Naive B cell (primary cell): ENCODE measurements at regions not wholly inside any gene's neighbourhood (a gene's known extent, or its start where the extent isn't known, plus 50 kb on each side); places are given as distances from the start of the nearest gene placed in this dataset.

Experiments used
- ATAC-seq, 2 donors: fragments of 150-1000 bp; cut with Tn5 transposase; 2 replicates each; pipeline ENCODE4 v1.10.0; 2021; ENCODE audit warnings: low read depth in 2 of 2, mild to moderate bottlenecking in 2 of 2, moderate library complexity in 2 of 2
- DNase-seq: peaks from one replicate; pipeline ENCODE4 v3.0.0; 2022
- H3K27ac Mint-ChIP-seq, 6 donors: one replicate each; pipeline ENCODE4 v1.8.0; 2020 to 2022; ENCODE audit warnings: mild to moderate bottlenecking in 6 of 6, mixed read lengths in 6 of 6, moderate library complexity in 5 of 6, inconsistent platforms in 2 of 6
- H3K27me3 Mint-ChIP-seq, 3 donors: one replicate each; pipeline ENCODE4 v1.8.0; 2021 to 2022; ENCODE audit warnings: mixed read lengths in 3 of 3, mild to moderate bottlenecking in 1 of 3
- H3K36me3 Mint-ChIP-seq, 2 donors: one replicate each; pipeline ENCODE4 v1.8.0; 2020 to 2022; ENCODE audit warnings: mixed read lengths in 2 of 2, inconsistent platforms in 1 of 2, mild to moderate bottlenecking in 1 of 2
- H3K4me1 Mint-ChIP-seq, 3 donors: one replicate each; pipeline ENCODE4 v1.8.0; 2020 to 2022; ENCODE audit warnings: mixed read lengths in 3 of 3, inconsistent platforms in 1 of 3, mild to moderate bottlenecking in 1 of 3, moderate library complexity in 1 of 3
- H3K4me3 Mint-ChIP-seq, 8 donors: one replicate each; pipeline ENCODE4 v1.8.0; 2020 to 2022; ENCODE audit warnings: mild to moderate bottlenecking in 8 of 8, mixed read lengths in 8 of 8, moderate library complexity in 8 of 8, inconsistent platforms in 2 of 8
- H3K9me3 Mint-ChIP-seq, 7 donors: one replicate each; pipeline ENCODE4 v1.8.0; 2020 to 2022; ENCODE audit warnings: mixed read lengths in 7 of 7, mild to moderate bottlenecking in 5 of 7, inconsistent platforms in 2 of 7, moderate library complexity in 1 of 7

DNA sequence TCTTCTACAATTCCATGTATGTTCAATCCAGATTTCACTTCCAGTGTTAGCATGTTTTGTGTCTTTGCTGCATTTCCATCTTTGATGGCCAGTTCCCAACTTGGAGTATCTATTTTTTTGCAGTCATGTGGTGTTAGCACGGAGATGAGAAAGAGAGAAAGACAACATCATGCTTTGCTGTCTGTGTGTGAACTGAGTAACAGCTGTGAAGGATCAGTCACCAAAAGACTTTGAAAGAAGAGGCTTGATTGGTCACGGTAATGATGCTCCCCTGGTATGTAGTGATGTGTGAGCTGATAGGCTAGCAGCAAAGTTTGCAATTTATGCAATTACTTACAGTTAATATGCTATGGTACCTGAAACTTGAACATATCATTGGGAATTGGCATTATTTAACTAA lies 731.3 kb upstream of the NRSN1 start:
- ATAC-seq (no peak), DNase-seq (no peak)
- Mint-ChIP-seq H3K4me3 (no peak overlapping the region), H3K36me3 (no peaks in the 10 kb centered on the region), H3K27ac (no peak overlapping the region), H3K9me3 (peaks cover 0 to 11% (median 0%) of the 10 kb centered on the region in 7 donors), H3K27me3 (no peaks in the 10 kb centered on the region), H3K4me1 (no peaks in the 10 kb centered on the region)

GRCh38 chr6:23395381-23395780 lies 730.6 kb upstream of the NRSN1 start:
- no peak overlapping the region for H3K4me3 Mint-ChIP-seq
- no peak for DNase-seq
- no peaks in the 10 kb centered on the region for H3K36me3 Mint-ChIP-seq
- H3K4me1 Mint-ChIP-seq = no peaks in the 10 kb centered on the region
- H3K27ac Mint-ChIP-seq = no peak overlapping the region
- H3K27me3 Mint-ChIP-seq = no peaks in the 10 kb centered on the region
- H3K9me3 Mint-ChIP-seq = peaks cover 0 to 11% (median 0%) of the 10 kb centered on the region in 7 donors
- no peak for ATAC-seq

- no peaks in the 10 kb centered on the region for H3K27me3 Mint-ChIP-seq
- no peak overlapping the region for H3K4me3 Mint-ChIP-seq
These were observed 729.1 kb upstream of the NRSN1 start for GRCh38 chr6:23396949-23397348.

DNA sequence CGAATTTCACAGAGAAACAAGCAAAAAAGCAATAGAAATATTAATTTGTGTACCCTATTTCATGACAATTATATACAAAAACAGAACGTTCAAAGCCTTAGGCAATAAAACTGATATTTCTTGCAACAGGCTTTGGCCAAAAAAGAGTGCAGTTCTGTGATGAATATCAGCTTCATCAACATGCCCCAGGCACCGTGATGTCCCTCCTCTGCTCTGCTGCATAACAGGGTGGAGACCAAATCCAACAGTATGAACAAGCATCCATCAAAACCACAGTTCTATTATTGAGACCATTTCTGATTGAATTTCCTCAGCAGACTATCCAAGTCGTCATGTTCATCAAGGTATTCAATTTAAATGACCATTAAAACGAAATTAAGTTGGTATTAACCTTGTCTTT lies 722.6 kb upstream of the NRSN1 start:
- no peaks in the 10 kb centered on the region for H3K27me3 Mint-ChIP-seq
- H3K9me3 Mint-ChIP-seq = peaks cover 0 to 5% (median 0%) of the 10 kb centered on the region in 7 donors
- H3K4me3 Mint-ChIP-seq = no peak overlapping the region
- ATAC-seq (no peak), DNase-seq (no peak)
- no peaks in the 10 kb centered on the region for H3K36me3 Mint-ChIP-seq
- no peak overlapping the region for H3K27ac Mint-ChIP-seq
- no peaks in the 10 kb centered on the region for H3K4me1 Mint-ChIP-seq

More at GRCh38 chr6:23396949-23397348, 729.1 kb upstream of the NRSN1 start:
- no peak for DNase-seq
- no peak overlapping the region for H3K27ac Mint-ChIP-seq
- H3K36me3 Mint-ChIP-seq = no peaks in the 10 kb centered on the region
- H3K4me1 Mint-ChIP-seq = no peaks in the 10 kb centered on the region
- no peak for ATAC-seq
- peaks cover 0 to 8% (median 0%) of the 10 kb centered on the region in 7 donors for H3K9me3 Mint-ChIP-seq

DNA sequence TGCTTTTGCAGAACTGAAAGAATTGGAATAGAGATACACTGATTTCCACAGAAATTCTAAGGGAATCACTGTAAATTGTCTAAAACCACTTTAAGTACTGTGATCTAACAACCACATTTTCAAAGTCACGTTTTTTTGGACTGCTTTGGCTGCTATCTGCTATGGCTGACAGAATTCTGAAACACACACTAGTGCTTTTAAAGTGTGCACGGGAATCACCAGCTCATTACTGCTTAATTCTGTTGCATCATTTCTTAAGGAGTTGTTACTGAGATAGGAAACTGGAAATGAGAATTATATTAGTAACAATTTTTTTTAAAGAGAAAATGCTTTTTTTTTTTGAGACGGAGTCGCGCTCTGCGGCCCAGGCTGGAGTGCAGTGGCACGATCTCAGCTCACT lies 716.5 kb upstream of the NRSN1 start:
- DNase-seq (no peak), ATAC-seq (no peak)
- no peak overlapping the region for H3K27ac Mint-ChIP-seq
- H3K4me3 Mint-ChIP-seq = no peak overlapping the region
- H3K4me1 Mint-ChIP-seq = no peaks in the 10 kb centered on the region
- H3K27me3 Mint-ChIP-seq = no peaks in the 10 kb centered on the region
- no peaks in the 10 kb centered on the region for H3K9me3 Mint-ChIP-seq
- no peaks in the 10 kb centered on the region for H3K36me3 Mint-ChIP-seq

GRCh38 chr6:23410439-23410838 lies 715.6 kb upstream of the NRSN1 start:
- Mint-ChIP-seq H3K27me3 (no peaks in the 10 kb centered on the region), H3K4me1 (no peaks in the 10 kb centered on the region), H3K4me3 (no peak overlapping the region), H3K9me3 (no peaks in the 10 kb centered on the region), H3K27ac (no peak overlapping the region), H3K36me3 (no peaks in the 10 kb centered on the region)
- DNase-seq (no peak), ATAC-seq (no peak)

DNA sequence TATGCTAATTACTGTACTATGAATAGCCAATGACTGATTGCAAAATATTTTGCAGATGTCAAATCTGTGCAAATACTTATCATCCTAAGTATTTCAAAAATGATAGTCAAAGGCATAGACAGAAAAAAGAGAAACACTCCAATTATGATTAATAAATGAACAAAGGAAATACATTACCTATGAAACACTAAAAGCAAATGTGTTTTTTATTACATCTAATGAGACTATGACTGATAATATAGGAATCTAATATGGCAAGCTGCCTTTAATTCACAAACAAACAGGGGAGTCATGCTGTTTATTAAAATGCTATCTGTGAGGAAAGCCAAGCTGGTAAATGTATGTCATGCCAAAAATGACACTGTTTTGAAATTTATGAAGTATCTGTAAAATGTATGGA lies 713.2 kb upstream of the NRSN1 start:
- no peak overlapping the region for H3K27ac Mint-ChIP-seq
- no peak overlapping the region for H3K4me3 Mint-ChIP-seq
- H3K9me3 Mint-ChIP-seq = no peaks in the 10 kb centered on the region
- no peaks in the 10 kb centered on the region for H3K4me1 Mint-ChIP-seq
- ATAC-seq (no peak), DNase-seq (no peak)
- no peaks in the 10 kb centered on the region for H3K27me3 Mint-ChIP-seq
- H3K36me3 Mint-ChIP-seq = no peaks in the 10 kb centered on the region

DNA sequence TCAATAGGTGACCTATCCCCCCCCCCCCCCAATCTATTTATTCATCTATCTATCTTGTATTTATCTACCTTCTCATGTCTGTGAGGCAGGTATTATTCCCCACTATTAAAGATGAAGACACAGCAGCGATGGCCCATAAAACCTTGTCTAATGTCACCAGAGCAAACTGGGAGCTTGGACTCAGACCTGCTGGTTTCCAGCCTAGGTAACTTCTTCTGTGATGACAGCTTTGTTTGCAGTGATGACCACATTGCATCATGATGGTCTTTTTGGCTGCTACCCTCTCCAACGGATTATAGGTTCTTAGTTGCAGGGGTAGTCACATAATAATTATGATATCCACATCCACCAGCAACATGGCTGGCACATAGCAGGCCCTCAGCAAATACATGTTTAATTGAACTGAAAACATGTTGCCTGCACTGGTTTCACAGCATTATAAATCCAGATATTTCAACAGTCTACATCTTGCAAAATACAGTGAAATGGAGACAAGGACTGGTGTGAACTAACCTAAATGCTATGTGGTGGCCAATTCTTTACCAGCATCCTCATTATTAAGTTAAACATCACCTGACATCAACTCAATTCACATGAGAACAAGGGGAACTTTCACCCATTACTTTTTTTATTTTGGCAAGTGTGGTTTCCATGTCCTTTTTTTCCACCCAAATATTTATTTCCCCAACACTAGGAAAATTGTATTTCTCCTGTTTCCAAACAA lies 712.5 kb upstream of the NRSN1 start:
- Mint-ChIP-seq H3K27ac (no peak overlapping the region), H3K36me3 (no peaks in the 10 kb centered on the region), H3K4me3 (no peak overlapping the region), H3K4me1 (no peaks in the 10 kb centered on the region), H3K27me3 (no peaks in the 10 kb centered on the region), H3K9me3 (no peaks in the 10 kb centered on the region)
- ATAC-seq (no peak), DNase-seq (no peak)

DNA sequence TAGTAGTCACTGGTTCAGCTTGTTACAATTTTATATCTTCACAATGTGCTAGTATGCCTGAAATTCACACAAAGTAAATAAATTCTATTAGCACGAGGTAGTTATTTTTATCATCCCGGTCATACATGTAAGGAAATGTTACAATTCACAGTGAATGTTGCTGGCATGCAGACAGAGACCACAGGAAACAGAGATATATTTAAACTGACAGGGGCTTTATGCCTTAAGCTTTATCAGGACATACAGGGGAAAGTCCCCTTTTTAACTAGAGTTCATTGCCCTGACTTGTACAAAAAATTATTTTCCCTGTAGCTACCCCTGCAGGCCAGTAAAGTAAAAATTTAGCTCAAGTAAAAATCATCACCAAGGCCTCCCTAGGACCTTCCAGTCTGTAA lies 712.0 kb upstream of the NRSN1 start:
- Mint-ChIP-seq H3K27me3 (no peaks in the 10 kb centered on the region), H3K9me3 (no peaks in the 10 kb centered on the region), H3K36me3 (no peaks in the 10 kb centered on the region), H3K4me3 (no peak overlapping the region), H3K4me1 (no peaks in the 10 kb centered on the region), H3K27ac (no peak overlapping the region)
- ATAC-seq (peak in 1 of 2 donors; percentile 35), DNase-seq (no peak)

- Mint-ChIP-seq H3K36me3 (no peaks in the 10 kb centered on the region), H3K4me3 (no peak overlapping the region), H3K27me3 (no peaks in the 10 kb centered on the region), H3K9me3 (no peaks in the 10 kb centered on the region), H3K27ac (no peak overlapping the region), H3K4me1 (no peaks in the 10 kb centered on the region)
- ATAC-seq = no peak
- no peak for DNase-seq
These were observed 711.1 kb upstream of the NRSN1 start for GRCh38 chr6:23414922-23415321.

DNA sequence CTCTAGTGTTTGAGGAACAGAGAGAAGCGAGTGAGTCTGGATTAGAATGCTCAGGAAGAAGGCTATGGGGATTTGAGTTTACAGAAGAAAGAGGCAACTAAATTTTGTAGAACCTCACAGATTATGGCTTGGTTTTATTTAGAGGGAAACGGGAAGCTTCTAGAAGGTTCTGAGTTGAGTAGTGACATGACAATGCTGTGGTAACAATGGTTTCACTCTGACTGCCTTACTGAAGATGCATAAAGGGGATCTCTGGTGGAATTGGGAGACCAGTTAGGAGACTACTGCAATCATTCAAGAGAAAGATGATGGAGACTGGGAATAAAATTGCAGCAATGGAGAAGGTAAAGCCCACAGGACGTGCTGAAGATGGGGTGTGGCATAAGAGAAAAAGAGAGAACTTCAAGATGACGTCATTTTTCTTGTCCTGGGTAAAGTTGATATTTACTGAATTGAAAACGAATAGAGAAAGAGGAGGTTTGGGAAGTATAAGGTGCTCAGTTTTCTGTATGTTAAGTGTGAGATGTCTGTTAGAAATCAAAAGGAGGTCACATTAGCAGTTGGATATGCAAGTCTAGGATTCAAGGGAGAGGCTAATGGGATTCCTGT lies 710.1 kb upstream of the NRSN1 start:
- Mint-ChIP-seq H3K27me3 (no peaks in the 10 kb centered on the region), H3K4me3 (no peak overlapping the region), H3K27ac (no peak overlapping the region)

GRCh38 chr6:23417133-23417532 lies 708.9 kb upstream of the NRSN1 start:
- Mint-ChIP-seq H3K9me3 (no peaks in the 10 kb centered on the region), H3K4me1 (no peaks in the 10 kb centered on the region), H3K36me3 (no peaks in the 10 kb centered on the region), H3K27ac (no peak overlapping the region), H3K27me3 (no peaks in the 10 kb centered on the region), H3K4me3 (no peak overlapping the region)
- ATAC-seq (no peak), DNase-seq (no peak)

More for the DNA sequence above, 710.1 kb upstream of the NRSN1 start:
- H3K9me3 Mint-ChIP-seq = no peaks in the 10 kb centered on the region
- H3K4me1 Mint-ChIP-seq = no peaks in the 10 kb centered on the region
- ATAC-seq = no peak
- no peak for DNase-seq
- no peaks in the 10 kb centered on the region for H3K36me3 Mint-ChIP-seq

DNA sequence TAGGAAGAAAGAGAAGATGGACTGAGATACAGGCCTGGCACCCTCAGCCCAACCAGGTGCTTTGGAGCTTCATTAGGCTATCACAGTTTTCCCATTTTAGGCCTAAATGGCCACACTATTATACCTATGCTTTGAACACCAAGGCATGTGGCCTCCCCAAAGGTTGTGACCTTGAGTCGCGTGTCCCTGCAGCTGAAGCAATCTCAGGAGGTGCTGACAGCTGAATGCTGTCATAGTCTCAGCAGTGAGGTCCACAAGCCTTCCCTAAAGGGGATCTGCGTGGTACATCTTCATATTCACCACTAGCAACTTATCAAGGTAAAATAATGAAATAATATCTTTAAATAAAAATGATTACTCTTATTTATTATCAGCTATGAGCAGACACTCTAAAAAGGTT lies 707.9 kb upstream of the NRSN1 start:
- H3K27me3 Mint-ChIP-seq = no peaks in the 10 kb centered on the region
- no peak for ATAC-seq
- no peaks in the 10 kb centered on the region for H3K4me1 Mint-ChIP-seq
- H3K36me3 Mint-ChIP-seq = no peaks in the 10 kb centered on the region
- no peak overlapping the region for H3K27ac Mint-ChIP-seq
- no peak overlapping the region for H3K4me3 Mint-ChIP-seq
- DNase-seq = no peak
- no peaks in the 10 kb centered on the region for H3K9me3 Mint-ChIP-seq

DNA sequence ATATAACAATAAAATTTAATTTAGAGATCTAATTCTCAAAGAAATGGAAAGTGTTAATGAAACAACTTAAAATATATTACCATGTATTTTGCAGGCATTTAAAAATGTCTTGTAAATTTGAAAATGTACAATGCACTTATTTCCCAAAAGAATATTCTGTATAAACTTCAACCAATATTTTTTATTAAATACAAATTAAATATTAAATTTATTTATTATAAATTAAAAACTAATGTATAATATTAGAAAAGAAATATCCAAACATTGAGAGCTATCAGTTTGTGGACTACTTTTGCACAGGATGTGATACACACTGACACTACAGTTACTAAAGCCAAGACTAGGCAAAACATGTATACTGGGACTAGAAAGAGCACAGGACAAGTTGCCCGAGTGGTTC lies 707.0 kb upstream of the NRSN1 start:
- no peaks in the 10 kb centered on the region for H3K36me3 Mint-ChIP-seq

More for the DNA sequence above, 707.0 kb upstream of the NRSN1 start:
- ATAC-seq = no peak
- peaks cover 0 to 4% (median 0%) of the 10 kb centered on the region in 7 donors for H3K9me3 Mint-ChIP-seq
- no peaks in the 10 kb centered on the region for H3K4me1 Mint-ChIP-seq
- no peak for DNase-seq
- no peak overlapping the region for H3K4me3 Mint-ChIP-seq
- H3K27me3 Mint-ChIP-seq = no peaks in the 10 kb centered on the region
- H3K27ac Mint-ChIP-seq = no peak overlapping the region
